HCT116 (cell line): ENCODE measurements at regions not wholly inside any gene's neighbourhood (a gene's known extent, or its start where the extent isn't known, plus 50 kb on each side); places are given as distances from the start of the nearest gene placed in this dataset.

ENCODE experiments used
- ATAC-seq: fragments of 200-7000 bp; cut with Tn5 transposase; 2 replicates; pipeline ENCODE4 v1.9.1; 2020; ENCODE audit warnings: mild to moderate bottlenecking, moderate library complexity
- BruUV-seq: library from RNA; stranded (reverse); fragments of 400-500 nt; replicated peaks from 2 replicates; lab custom pipeline; 2021; lab: Mats Ljungman, UMichigan
- CTCF ChIA-PET: fragments of 300-600 bp; sonication (Branson Sonifier 250); formaldehyde crosslinking; loops from one replicate; lab custom pipeline; 2021; ENCODE audit warnings: antibody characterized with exemption; lab: Charles Lee
- POLR2A ChIA-PET: fragments of 300-600, 350-600 bp; sonication (Branson Sonifier 250); formaldehyde crosslinking; loops from one replicate; lab custom pipeline; 2021; ENCODE audit warnings: antibody characterized with exemption; lab: Charles Lee
- RAD21 ChIA-PET, 2 experiments: fragments of 300-600 bp; sonication (Branson Sonifier 250); formaldehyde crosslinking; loops; one replicate each; lab custom pipeline; 2023; ENCODE audit warnings: low total read pairs in 2 of 2; ENCODE audit not compliant: uncharacterized antibody in 2 of 2, unreplicated experiment in 2 of 2, low non-redundant PET in 1 of 2; lab: Charles Lee
- DNase-seq: peaks from one replicate; pipeline ENCODE4 v3.0.0-alpha.2; 2010; ENCODE audit warnings: low read depth, low spot score
- H2AFZ ChIP-seq: fragments of 200-600 bp; shearing (Covaris generic), sonication (generic); 2 replicates; pipeline ENCODE4 v1.6.1; 2017; ENCODE audit warnings: low read depth, mixed run types, mixed read lengths, antibody characterized with exemption, low read length; ENCODE audit not compliant: poor library complexity, severe bottlenecking
- H3K27ac ChIP-seq: 2 replicates; pipeline ENCODE4 v1.5.1; 2012; ENCODE audit warnings: low read depth, low read length
- H3K27me3 ChIP-seq: fragments of 200-600 bp; sonication (generic); 2 replicates; pipeline ENCODE4 v1.6.1; 2016; ENCODE audit warnings: mixed run types, low read length, mixed read lengths; ENCODE audit not compliant: insufficient read depth
- H3K36me3 ChIP-seq, 2 experiments: fragments of 200-500 bp in 1 of 2; fragments of 200-600 bp in 1 of 2; sonication (Bioruptor generic) in 1 of 2; sonication (generic) in 1 of 2; 2 replicates each; pipeline versions ENCODE4 v1.5.1 to v1.6.1; 2014 to 2016; ENCODE audit warnings: low read length in 2 of 2, inconsistent platforms in 1 of 2, mixed read lengths in 1 of 2, mixed run types in 1 of 2; ENCODE audit not compliant: insufficient read depth in 2 of 2, control insufficient read depth in 1 of 2
- H3K4me1 ChIP-seq, 2 experiments: fragments of 200-600 bp in 1 of 2; sonication (generic) in 1 of 2; 2 replicates each; pipeline versions ENCODE4 v1.5.1 to v1.6.1; 2012 to 2017; ENCODE audit warnings: low read length in 2 of 2, inconsistent platforms in 1 of 2, mild to moderate bottlenecking in 1 of 2, mixed read lengths in 1 of 2, mixed run types in 1 of 2, moderate library complexity in 1 of 2; ENCODE audit not compliant: insufficient read depth in 2 of 2, control insufficient read depth in 1 of 2
- H3K4me2 ChIP-seq: fragments of 200-600 bp; sonication (generic); 2 replicates; pipeline ENCODE4 v1.6.1; 2017; ENCODE audit warnings: mixed run types, low read length, mixed read lengths
- H3K4me3 ChIP-seq, 2 experiments: fragments of 200-600 bp in 1 of 2; sonication (generic) in 1 of 2; replicated peaks in 1 of 2; 2 replicates each; pipeline ENCODE4 v1.5.1; 2011 to 2016; ENCODE audit warnings: low read length in 2 of 2, control low read depth in 1 of 2, low read depth in 1 of 2, mild to moderate bottlenecking in 1 of 2, mixed read lengths in 1 of 2, mixed run types in 1 of 2
- H3K79me2 ChIP-seq: fragments of 200-600 bp; sonication (generic); 2 replicates; pipeline ENCODE4 v1.6.1; 2017; ENCODE audit warnings: mild to moderate bottlenecking, mixed run types, low read length, moderate library complexity, mixed read lengths; ENCODE audit not compliant: insufficient read depth
- H3K9ac ChIP-seq: fragments of 200-600 bp; sonication (generic); 2 replicates; pipeline ENCODE4 v1.6.1; 2016; ENCODE audit warnings: low read length, mixed read lengths
- H3K9me2 ChIP-seq: fragments of 200-600 bp; sonication (generic), shearing (Covaris generic); 2 replicates; pipeline ENCODE4 v1.6.1; 2017; ENCODE audit warnings: mixed run types, mild to moderate bottlenecking, moderate library complexity; ENCODE audit not compliant: insufficient read depth
- H3K9me3 ChIP-seq, 2 experiments: fragments of 200-500 bp in 1 of 2; fragments of 200-600 bp in 1 of 2; sonication (Bioruptor generic) in 1 of 2; sonication (generic) in 1 of 2; 2 replicates each; pipeline ENCODE4 v1.6.1; 2014 to 2017; ENCODE audit warnings: low read length in 2 of 2, mixed read lengths in 2 of 2, inconsistent platforms in 1 of 2, low read depth in 1 of 2, mild to moderate bottlenecking in 1 of 2, mixed run types in 1 of 2, moderate library complexity in 1 of 2; ENCODE audit not compliant: control insufficient read depth in 1 of 2, insufficient read depth in 1 of 2
- H4K20me1 ChIP-seq: fragments of 200-600 bp; sonication (generic), shearing (Covaris generic); 2 replicates; pipeline ENCODE4 v1.6.1; 2017; ENCODE audit warnings: mixed run types, mild to moderate bottlenecking, moderate library complexity; ENCODE audit not compliant: insufficient read depth
- CEBPB ChIP-seq: IDR thresholded peaks from 2 replicates; pipeline ENCODE4 v1.6.1; 2012; ENCODE audit warnings: low read depth
- RAD21 ChIP-seq: IDR thresholded peaks from 2 replicates; pipeline ENCODE4 v1.6.1; 2012; ENCODE audit warnings: low read depth, mild to moderate bottlenecking
- SIN3A ChIP-seq: IDR thresholded peaks from 2 replicates; pipeline ENCODE4 v1.6.1; 2012; ENCODE audit warnings: low read depth
- intact Hi-C: fragments of 100-400 bp; cut with micrococcal nuclease; formaldehyde crosslinking; loops from 2 replicates; pipeline ENCODE4 v1.10.0; 2022
- TF ChIP-seq, protein P1 (sequence below): IDR thresholded peaks from 2 replicates; pipeline ENCODE4 v1.6.1; 2011; ENCODE audit warnings: mild to moderate bottlenecking, low read length, moderate library complexity; ENCODE audit not compliant: insufficient replicate concordance; ENCODE audit errors: extremely low read depth
- TF ChIP-seq, protein P2 (sequence below): IDR thresholded peaks from 2 replicates; pipeline ENCODE4 v1.6.1; 2012; ENCODE audit warnings: low read depth

DNA sequence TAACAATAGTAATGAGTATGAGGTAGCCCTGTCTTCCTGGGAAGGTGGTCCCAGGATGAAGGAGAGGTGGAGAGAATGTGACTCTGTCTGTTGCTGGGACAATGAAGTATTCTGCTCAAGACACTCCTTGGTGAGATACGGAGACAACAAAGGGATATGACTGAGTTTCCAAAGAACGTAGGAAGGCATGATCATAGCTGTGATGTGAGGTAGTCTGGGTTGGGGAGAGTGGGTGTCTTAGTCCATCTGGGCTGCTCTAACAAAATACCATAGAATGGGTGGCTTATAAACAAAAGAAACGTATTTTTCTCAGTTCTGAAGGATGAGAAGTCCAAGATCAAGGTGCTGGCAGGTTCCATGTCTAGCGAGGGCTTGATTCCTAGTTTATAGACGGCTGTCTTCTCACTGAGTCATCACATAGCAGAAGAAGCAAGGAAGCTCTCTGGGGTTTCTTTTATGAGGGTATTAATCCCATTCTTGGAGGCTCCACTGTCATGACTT lies 84.9 kb upstream of the RHOBTB1 start:
- H4K20me1 ChIP-seq = no peaks in the 10 kb centered on the region
- H3K9ac ChIP-seq = no peak overlapping the region
- no peaks in the 10 kb centered on the region for H3K9me3 ChIP-seq
- no peaks in the 10 kb centered on the region for H3K36me3 ChIP-seq
- no peaks in the 10 kb centered on the region for H3K9me2 ChIP-seq
- RAD21 ChIA-PET = no interaction called here
- H3K79me2 ChIP-seq = no peaks in the 10 kb centered on the region
- CTCF ChIA-PET = no interaction called here
- no peaks in the 10 kb centered on the region for H3K4me1 ChIP-seq
- BruUV-seq = no TSS peak
- ATAC-seq (no peak), DNase-seq (no peak)
- H2AFZ ChIP-seq = no peak overlapping the region
- H3K4me2 ChIP-seq = no peak overlapping the region
- TF ChIP-seq, protein P1, sequence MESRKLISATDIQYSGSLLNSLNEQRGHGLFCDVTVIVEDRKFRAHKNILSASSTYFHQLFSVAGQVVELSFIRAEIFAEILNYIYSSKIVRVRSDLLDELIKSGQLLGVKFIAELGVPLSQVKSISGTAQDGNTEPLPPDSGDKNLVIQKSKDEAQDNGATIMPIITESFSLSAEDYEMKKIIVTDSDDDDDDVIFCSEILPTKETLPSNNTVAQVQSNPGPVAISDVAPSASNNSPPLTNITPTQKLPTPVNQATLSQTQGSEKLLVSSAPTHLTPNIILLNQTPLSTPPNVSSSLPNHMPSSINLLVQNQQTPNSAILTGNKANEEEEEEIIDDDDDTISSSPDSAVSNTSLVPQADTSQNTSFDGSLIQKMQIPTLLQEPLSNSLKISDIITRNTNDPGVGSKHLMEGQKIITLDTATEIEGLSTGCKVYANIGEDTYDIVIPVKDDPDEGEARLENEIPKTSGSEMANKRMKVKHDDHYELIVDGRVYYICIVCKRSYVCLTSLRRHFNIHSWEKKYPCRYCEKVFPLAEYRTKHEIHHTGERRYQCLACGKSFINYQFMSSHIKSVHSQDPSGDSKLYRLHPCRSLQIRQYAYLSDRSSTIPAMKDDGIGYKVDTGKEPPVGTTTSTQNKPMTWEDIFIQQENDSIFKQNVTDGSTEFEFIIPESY = no peak
- TF ChIP-seq, protein P2, sequence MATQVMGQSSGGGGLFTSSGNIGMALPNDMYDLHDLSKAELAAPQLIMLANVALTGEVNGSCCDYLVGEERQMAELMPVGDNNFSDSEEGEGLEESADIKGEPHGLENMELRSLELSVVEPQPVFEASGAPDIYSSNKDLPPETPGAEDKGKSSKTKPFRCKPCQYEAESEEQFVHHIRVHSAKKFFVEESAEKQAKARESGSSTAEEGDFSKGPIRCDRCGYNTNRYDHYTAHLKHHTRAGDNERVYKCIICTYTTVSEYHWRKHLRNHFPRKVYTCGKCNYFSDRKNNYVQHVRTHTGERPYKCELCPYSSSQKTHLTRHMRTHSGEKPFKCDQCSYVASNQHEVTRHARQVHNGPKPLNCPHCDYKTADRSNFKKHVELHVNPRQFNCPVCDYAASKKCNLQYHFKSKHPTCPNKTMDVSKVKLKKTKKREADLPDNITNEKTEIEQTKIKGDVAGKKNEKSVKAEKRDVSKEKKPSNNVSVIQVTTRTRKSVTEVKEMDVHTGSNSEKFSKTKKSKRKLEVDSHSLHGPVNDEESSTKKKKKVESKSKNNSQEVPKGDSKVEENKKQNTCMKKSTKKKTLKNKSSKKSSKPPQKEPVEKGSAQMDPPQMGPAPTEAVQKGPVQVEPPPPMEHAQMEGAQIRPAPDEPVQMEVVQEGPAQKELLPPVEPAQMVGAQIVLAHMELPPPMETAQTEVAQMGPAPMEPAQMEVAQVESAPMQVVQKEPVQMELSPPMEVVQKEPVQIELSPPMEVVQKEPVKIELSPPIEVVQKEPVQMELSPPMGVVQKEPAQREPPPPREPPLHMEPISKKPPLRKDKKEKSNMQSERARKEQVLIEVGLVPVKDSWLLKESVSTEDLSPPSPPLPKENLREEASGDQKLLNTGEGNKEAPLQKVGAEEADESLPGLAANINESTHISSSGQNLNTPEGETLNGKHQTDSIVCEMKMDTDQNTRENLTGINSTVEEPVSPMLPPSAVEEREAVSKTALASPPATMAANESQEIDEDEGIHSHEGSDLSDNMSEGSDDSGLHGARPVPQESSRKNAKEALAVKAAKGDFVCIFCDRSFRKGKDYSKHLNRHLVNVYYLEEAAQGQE = no peak
- TF ChIP-seq CEBPB (no peak), SIN3A (no peak), RAD21 (no peak)
- TF ChIP-seq, all 23 proteins: peak for 0
- POLR2A ChIA-PET = no interaction called here
- H3K27ac ChIP-seq = no peak overlapping the region
- no peak overlapping the region for H3K4me3 ChIP-seq
- H3K27me3 ChIP-seq = no peaks in the 10 kb centered on the region
- intact Hi-C loops = no loop called here
